ENCODE measurements at regions not wholly inside any gene's neighbourhood (a gene's known extent, or its start where the extent isn't known, plus 50 kb on each side); places are given as distances from the start of the nearest gene placed in this dataset.

DNA sequence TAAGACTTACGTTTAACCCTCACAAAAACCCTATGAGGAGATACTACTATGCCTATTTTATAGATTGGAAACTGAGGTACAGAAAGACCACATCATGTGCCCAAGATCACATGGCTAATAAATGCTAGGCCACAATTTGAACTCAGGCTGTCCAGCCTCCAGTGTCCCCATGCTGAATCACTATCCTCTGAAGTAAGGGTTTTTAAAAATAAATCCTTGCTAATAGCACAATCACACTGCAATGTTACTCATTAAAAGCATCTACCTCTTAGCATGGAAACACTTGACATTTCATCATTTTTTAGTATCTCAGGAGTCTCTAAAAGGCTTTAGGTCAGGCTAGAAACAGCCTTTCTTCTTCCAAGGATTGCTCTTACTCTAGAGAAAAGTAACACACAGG, 50.0 kb upstream of the PPP1R3C start:
- intact Hi-C loops (cut with DNase I), result no loop called here
- TF ChIP-seq, protein P1, sequence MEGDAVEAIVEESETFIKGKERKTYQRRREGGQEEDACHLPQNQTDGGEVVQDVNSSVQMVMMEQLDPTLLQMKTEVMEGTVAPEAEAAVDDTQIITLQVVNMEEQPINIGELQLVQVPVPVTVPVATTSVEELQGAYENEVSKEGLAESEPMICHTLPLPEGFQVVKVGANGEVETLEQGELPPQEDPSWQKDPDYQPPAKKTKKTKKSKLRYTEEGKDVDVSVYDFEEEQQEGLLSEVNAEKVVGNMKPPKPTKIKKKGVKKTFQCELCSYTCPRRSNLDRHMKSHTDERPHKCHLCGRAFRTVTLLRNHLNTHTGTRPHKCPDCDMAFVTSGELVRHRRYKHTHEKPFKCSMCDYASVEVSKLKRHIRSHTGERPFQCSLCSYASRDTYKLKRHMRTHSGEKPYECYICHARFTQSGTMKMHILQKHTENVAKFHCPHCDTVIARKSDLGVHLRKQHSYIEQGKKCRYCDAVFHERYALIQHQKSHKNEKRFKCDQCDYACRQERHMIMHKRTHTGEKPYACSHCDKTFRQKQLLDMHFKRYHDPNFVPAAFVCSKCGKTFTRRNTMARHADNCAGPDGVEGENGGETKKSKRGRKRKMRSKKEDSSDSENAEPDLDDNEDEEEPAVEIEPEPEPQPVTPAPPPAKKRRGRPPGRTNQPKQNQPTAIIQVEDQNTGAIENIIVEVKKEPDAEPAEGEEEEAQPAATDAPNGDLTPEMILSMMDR (IDR thresholded peaks at IDR 0.05), result no peak
- no peaks in the 10 kb centered on the region for H3K36me3 ChIP-seq

More for the DNA sequence above, 50.0 kb upstream of the PPP1R3C start:
- no peaks in the 10 kb centered on the region for H3K9me3 ChIP-seq
- ATAC-seq (no peak), DNase-seq (no peak)
- no peak overlapping the region for H3K4me3 ChIP-seq
- H3K27ac ChIP-seq, result no peak overlapping the region
- H3K27me3 ChIP-seq, result no peaks in the 10 kb centered on the region
- H3K4me1 ChIP-seq, result no peaks in the 10 kb centered on the region

Data from left lung (tissue), 4 donors.